GM12872 (cell line): ENCODE measurements at regions not wholly inside any gene's neighbourhood (a gene's known extent, or its start where the extent isn't known, plus 50 kb on each side); places are given as distances from the start of the nearest gene placed in this dataset.

Experiments
- CTCF ChIP-seq: IDR thresholded peaks from 3 replicates; pipeline ENCODE4 v1.5.1; 2011; ENCODE audit warnings: low read depth, mild to moderate bottlenecking, low read length, moderate library complexity; ENCODE audit not compliant: insufficient read depth

- TF ChIP-seq CTCF, result no peak
These were observed 185.1 kb upstream of the CDKN3 start for GRCh38 chr14:54211551-54212308.

DNA sequence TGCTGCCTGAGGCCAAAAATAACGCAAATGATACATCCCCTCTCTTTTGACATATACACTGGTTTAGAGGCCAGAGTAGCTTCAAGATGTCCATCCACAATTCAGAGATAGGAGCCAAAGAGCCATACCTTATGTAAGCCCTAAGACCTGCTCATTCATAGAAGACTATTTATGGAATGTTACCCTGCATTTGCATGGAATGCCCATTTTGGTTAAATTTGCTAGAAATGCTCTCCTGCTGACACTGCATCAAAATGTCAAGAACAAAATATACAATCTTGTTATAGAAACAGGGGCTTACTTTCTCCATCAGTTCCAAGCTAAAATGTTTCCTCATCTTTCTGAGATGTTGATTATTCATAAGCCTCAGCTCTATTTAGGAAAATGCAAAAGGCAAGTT lies 183.3 kb upstream of the CDKN3 start:
- TF ChIP-seq CTCF, result no peak

DNA sequence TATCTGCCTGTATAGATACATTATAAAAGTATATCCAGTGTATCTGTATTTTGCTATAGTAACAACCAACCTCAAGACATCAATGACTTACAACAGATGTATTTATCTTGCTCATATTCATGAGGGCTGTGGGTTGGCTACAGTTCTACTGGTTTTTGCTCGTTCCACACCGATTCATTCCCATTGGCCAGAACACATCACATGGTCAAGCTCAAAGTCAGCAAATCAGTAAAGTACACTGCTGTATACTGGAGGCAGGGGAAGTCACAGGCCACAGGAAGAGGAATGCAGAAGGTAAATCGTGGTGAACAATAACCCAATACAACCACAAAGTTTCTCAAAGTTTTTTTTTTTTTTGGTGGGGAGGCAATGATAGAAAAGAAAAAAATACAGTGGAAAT lies 180.0 kb upstream of the CDKN3 start:
- no peak for TF ChIP-seq CTCF

GRCh38 chr14:54219261-54220070 lies 177.3 kb upstream of the CDKN3 start:
- TF ChIP-seq CTCF, result no peak

- no peak for TF ChIP-seq CTCF
These were observed 176.6 kb upstream of the CDKN3 start for GRCh38 chr14:54220071-54220703.

- no peak for TF ChIP-seq CTCF
These were observed 175.9 kb upstream of the CDKN3 start for GRCh38 chr14:54220704-54221431.

DNA sequence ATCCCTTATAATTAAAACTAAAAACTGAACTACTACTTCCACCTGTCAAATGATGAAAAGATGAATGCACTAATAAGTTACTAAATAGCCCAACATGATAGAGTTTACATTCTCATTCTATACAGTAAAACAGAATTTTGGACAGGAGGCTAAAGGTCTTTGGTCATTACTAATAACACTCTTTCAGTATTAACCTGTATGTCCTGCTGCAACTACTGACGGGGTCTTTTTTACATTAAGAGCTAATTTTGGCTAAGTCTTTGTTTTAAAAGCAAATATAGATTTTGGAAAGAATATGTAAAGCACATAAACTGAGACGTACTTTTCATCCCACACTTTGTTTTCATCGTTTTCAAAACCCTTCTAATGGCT lies 175.4 kb upstream of the CDKN3 start:
- no peak for TF ChIP-seq CTCF
